ENCODE measurements at regions not wholly inside any gene's neighbourhood (a gene's known extent, or its start where the extent isn't known, plus 50 kb on each side); places are given as distances from the start of the nearest gene placed in this dataset.
A peak's percentile ranks its signal among the peaks of the same experiment; 100 is the strongest.

DNA sequence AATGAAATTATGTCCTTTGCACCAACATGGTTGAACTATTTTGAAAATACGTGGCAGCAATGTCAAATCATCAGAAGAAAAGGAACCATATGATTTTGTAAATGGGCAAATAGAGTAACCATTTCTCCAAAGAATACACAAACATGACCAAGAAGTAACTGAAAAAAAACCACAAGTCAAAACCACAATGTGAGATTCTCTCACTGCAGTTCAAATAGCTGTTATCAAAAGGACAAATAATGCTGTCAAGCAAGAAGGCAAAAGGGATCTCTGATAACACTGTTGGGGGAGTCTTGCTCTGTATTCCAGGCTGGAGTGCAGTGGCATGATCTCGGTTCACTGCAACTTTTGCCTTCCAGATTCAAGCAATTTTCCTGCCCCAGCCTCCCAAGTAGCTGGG is 170.7 kb upstream of the XIST start:
- TF ChIP-seq, protein P1, sequence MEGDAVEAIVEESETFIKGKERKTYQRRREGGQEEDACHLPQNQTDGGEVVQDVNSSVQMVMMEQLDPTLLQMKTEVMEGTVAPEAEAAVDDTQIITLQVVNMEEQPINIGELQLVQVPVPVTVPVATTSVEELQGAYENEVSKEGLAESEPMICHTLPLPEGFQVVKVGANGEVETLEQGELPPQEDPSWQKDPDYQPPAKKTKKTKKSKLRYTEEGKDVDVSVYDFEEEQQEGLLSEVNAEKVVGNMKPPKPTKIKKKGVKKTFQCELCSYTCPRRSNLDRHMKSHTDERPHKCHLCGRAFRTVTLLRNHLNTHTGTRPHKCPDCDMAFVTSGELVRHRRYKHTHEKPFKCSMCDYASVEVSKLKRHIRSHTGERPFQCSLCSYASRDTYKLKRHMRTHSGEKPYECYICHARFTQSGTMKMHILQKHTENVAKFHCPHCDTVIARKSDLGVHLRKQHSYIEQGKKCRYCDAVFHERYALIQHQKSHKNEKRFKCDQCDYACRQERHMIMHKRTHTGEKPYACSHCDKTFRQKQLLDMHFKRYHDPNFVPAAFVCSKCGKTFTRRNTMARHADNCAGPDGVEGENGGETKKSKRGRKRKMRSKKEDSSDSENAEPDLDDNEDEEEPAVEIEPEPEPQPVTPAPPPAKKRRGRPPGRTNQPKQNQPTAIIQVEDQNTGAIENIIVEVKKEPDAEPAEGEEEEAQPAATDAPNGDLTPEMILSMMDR (IDR thresholded peaks at IDR 0.05; ENCODE audit: low read depth, low read length) = no peak
- no peak overlapping the region for H3K4me3 ChIP-seq (ENCODE audit: low read depth, low read length)

DNA sequence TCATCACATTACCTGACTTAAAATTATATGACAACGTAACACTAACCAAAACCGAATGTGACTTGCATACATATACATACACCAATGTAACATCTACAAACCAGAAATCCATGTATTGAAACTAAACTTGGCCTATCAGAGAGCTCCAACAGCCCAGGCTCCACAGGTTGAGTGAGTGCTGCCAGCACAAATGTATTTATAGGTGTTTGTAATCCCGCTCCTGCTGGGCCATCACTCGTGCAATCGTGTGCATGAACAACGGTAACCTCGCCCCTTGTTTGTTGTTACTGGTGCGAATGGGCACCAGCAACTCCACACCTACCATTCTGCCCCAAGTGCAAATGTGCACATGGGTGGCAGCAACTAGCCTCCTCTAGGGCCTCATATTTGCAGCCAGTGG is 165.7 kb upstream of the XIST start:
- no peak overlapping the region for H3K4me3 ChIP-seq (ENCODE audit: low read depth, low read length)
- TF ChIP-seq, protein P1 (IDR thresholded peaks at IDR 0.05; ENCODE audit: low read depth, low read length) = no peak

DNA sequence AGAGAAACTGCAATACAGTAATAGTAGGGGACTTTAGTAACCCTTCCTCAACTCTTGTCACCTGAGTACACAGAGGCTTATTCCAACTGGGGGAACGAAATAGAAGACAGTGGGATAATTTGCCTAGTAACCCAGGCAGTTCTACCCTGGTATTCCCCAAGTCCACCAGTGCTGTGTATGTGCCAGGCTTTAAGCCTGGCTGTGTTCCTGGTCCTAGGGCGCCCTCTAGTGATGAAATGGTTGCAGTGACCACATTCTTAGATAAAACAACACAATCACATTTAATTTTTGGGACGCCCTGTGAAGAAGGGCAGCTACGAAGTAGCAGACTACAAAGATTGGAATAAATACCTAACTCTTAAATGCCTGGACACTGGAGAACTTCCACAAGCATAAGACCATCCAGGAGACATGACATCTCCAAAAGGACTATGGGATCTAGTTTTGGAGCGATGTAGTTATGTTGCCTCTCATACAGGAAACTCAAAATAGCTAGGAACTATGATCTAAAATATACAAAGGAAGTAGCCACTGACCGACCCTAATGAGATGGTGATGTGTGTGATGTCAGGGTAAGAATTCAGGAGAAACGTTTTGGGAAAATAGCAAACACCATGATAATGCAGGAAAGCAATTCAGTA is 163.0 kb upstream of the XIST start:
- no peak overlapping the region for H3K4me3 ChIP-seq (ENCODE audit: low read depth, low read length)
- TF ChIP-seq, protein P1 (IDR thresholded peaks at IDR 0.05; ENCODE audit: low read depth, low read length) = peak; percentile 66

- no peak overlapping the region for H3K4me3 ChIP-seq (ENCODE audit: low read depth, low read length)
- TF ChIP-seq, protein P1 (IDR thresholded peaks at IDR 0.05; ENCODE audit: low read depth, low read length) = no peak
Measured at GRCh38 chrX:74009041-74009440, 156.5 kb upstream of the XIST start.

DNA sequence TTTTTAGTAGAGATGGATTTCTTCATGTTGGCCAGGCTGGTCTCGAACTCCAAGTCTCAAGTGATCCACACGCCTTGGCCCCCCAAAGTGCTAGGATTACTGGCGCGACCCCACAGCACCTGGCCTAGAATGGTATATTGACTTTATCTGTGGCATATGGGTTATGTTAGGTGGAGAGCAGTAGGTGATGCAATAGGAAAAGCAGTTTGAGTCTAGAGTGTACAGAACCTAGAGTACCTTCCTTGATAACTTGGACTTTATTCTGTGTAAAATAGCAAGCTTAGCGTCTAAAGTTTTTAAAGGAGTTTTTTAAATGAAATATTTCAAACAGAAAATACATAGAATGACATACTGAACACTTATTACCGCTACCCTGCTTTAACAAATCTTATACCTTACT is 139.5 kb upstream of the XIST start:
- TF ChIP-seq, protein P1 (IDR thresholded peaks at IDR 0.05; ENCODE audit: low read depth, low read length) = no peak
- H3K4me3 ChIP-seq (ENCODE audit: low read depth, low read length) = no peak overlapping the region

DNA sequence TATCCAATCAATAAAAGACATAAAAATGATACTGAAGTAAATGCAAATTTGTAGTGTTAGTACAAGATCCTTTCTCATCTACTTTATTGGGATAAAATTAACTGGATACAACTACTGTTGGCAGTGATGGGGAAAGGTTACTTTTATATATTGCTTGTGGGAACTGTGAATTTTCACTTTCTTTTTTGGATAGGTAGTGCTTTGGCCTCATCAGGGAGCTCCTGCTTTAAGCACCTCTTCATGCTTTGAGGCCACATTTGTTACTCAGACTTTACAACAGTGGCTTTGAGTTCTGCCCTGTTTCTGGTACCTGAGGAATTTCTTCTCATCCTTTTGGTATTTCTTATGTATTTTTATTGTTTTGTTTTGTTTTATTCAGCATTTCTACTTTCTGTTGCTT is 134.7 kb upstream of the XIST start:
- TF ChIP-seq, protein P1 (IDR thresholded peaks at IDR 0.05; ENCODE audit: low read depth, low read length) = no peak
- H3K4me3 ChIP-seq (ENCODE audit: low read depth, low read length) = no peak overlapping the region

DNA sequence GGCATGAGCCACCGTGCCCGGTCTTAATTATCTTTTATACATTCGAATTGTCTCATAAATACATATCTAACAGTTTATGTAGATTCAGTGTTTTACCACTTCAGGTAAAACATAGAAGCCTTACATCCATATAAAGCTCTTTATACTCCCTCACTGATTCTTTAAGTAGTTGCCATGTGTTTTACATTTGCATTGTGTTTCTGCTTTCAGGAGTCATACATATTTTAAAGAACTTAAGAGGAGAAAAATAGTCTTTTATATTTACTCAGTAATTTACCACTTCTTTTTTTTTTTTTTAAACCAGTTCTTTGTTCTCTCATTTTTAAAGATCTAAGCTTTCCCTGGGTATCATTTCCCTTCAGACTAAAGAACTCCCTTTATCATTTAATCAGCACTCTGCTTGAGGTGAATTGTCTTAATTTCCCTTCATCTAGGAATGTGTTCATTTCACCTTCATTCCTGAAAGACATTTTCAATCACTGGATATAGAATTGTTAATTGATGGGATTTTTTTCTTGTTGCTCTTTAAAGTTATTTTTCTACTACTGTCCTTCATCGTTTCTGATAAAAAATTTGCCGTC is 127.1 kb upstream of the XIST start:
- H3K4me3 ChIP-seq (ENCODE audit: low read depth, low read length) = no peak overlapping the region
- TF ChIP-seq, protein P1 (IDR thresholded peaks at IDR 0.05; ENCODE audit: low read depth, low read length) = no peak
